ENCODE measurements at regions not wholly inside any gene's neighbourhood (a gene's known extent, or its start where the extent isn't known, plus 50 kb on each side); places are given as distances from the start of the nearest gene placed in this dataset.

GRCh38 chr2:200730302-200730701 is 81.4 kb upstream of the BZW1 start:
- no peak for TF ChIP-seq POLR2A (IDR thresholded peaks at IDR 0.05)
- no peak for TF ChIP-seq CTCF (IDR thresholded peaks at IDR 0.05)
